Astrocyte of the spinal cord (primary cell): ENCODE measurements at regions not wholly inside any gene's neighbourhood (a gene's known extent, or its start where the extent isn't known, plus 50 kb on each side); places are given as distances from the start of the nearest gene placed in this dataset.

Source experiments
- DNase-seq: peaks from one replicate; pipeline ENCODE4 v3.0.0; 2011; ENCODE audit warnings: low read depth, low spot score
- H3K4me3 ChIP-seq: 2 replicates; pipeline ENCODE4 v1.5.1; 2011; ENCODE audit warnings: low read depth, mild to moderate bottlenecking, low read length, moderate library complexity
- CTCF ChIP-seq: IDR thresholded peaks from 2 replicates; pipeline ENCODE4 v1.5.1; 2012; ENCODE audit warnings: low read depth, mild to moderate bottlenecking, low read length, inconsistent platforms
- in situ Hi-C: cut with HindIII; loops from 2 replicates; pipeline ENCODE4 v1.10.0; 2017; ENCODE audit warnings: low sequenced_read_pairs

GRCh38 chrX:96140796-96141195 is 543.8 kb upstream of the DIAPH2 start:
- peak; percentile 0 for DNase-seq
- in situ Hi-C loops: no loop called here
- no peak for TF ChIP-seq CTCF
- H3K4me3 ChIP-seq: no peak overlapping the region

- no peak overlapping the region for H3K4me3 ChIP-seq
- no peak for TF ChIP-seq CTCF
- DNase-seq: no peak
- in situ Hi-C loops: no loop called here
Measured at GRCh38 chrX:96147681-96148080, 537.0 kb upstream of the DIAPH2 start.

GRCh38 chrX:96170626-96171025 is 514.0 kb upstream of the DIAPH2 start:
- DNase-seq: no peak
- no peak overlapping the region for H3K4me3 ChIP-seq
- TF ChIP-seq CTCF: no peak
- in situ Hi-C loops: no loop called here

- DNase-seq: no peak
- no peak for TF ChIP-seq CTCF
- no peak overlapping the region for H3K4me3 ChIP-seq
- in situ Hi-C loops: no loop called here
Measured at GRCh38 chrX:96176921-96177320, 507.7 kb upstream of the DIAPH2 start.

- in situ Hi-C loops: no loop called here
- H3K4me3 ChIP-seq: no peak overlapping the region
- TF ChIP-seq CTCF: no peak
- DNase-seq: no peak
Measured at GRCh38 chrX:96181605-96182004, 503.0 kb upstream of the DIAPH2 start.

- peak; percentile 42 for TF ChIP-seq CTCF
- H3K4me3 ChIP-seq: no peak overlapping the region
- DNase-seq: peak; percentile 22
- in situ Hi-C loops: no loop called here
Measured at GRCh38 chrX:96182366-96182765, 502.3 kb upstream of the DIAPH2 start.

- DNase-seq: no peak
- in situ Hi-C loops: no loop called here
- no peak overlapping the region for H3K4me3 ChIP-seq
- no peak for TF ChIP-seq CTCF
Measured at GRCh38 chrX:96183391-96183790, 501.3 kb upstream of the DIAPH2 start.
